ENCODE measurements at regions not wholly inside any gene's neighbourhood (a gene's known extent, or its start where the extent isn't known, plus 50 kb on each side); places are given as distances from the start of the nearest gene placed in this dataset.

GRCh38 chr6:90350689-90351554 is 54.3 kb upstream of the BACH2 start:
- no peak for FAIRE-seq
- DNase-seq (ENCODE audit: low read depth): no peak
- no peaks in the 10 kb centered on the region for H3K4me1 ChIP-seq (ENCODE audit: insufficient read depth, low read length)

GRCh38 chr6:90347411-90347851 is 50.8 kb upstream of the BACH2 start:
- no peak for DNase-seq (ENCODE audit: low read depth)
- Histone ChIP-seq H3K4me1 (ENCODE audit: insufficient read depth, low read length) (no peaks in the 10 kb centered on the region), H3K9ac (ENCODE audit: low read length) (no peak overlapping the region), H2AFZ (ENCODE audit: low read depth, low read length) (no peak overlapping the region), H4K20me1 (ENCODE audit: insufficient read depth, low read length) (no peaks in the 10 kb centered on the region), H3K79me2 (ENCODE audit: insufficient read depth, low read length) (no peaks in the 10 kb centered on the region), H3K36me3 (ENCODE audit: insufficient read depth, low read length) (no peaks in the 10 kb centered on the region), H3K4me3 (ENCODE audit: insufficient read depth, low read depth, low read length) (no peak overlapping the region), H3K4me2 (ENCODE audit: low read length) (no peak overlapping the region), H3K27ac (ENCODE audit: low read depth, low read length) (no peak overlapping the region), H3K9me3 (ENCODE audit: insufficient read depth, low read depth, low read length) (no peaks in the 10 kb centered on the region), H3K27me3 (ENCODE audit: insufficient read depth, low read length) (peaks cover 5% of the 10 kb centered on the region)
- Mint-ChIP-seq H3K36me3 (ENCODE audit: low read depth, unreplicated experiment) (no peaks in the 10 kb centered on the region), H3K4me3 (ENCODE audit: unreplicated experiment) (no peak overlapping the region), H3K27me3 (ENCODE audit: low read depth, unreplicated experiment) (peaks cover 6% of the 10 kb centered on the region), H3K27ac (ENCODE audit: unreplicated experiment) (no peak overlapping the region), H3K4me1 (ENCODE audit: low read depth, unreplicated experiment) (peaks cover 14% of the 10 kb centered on the region), H3K9me3 (ENCODE audit: unreplicated experiment) (no peaks in the 10 kb centered on the region)
- FAIRE-seq: no peak
- no peak for TF ChIP-seq EZH2 (IDR thresholded peaks at IDR 0.05; ENCODE audit: insufficient read depth, low read length)
- TF ChIP-seq, protein P1, sequence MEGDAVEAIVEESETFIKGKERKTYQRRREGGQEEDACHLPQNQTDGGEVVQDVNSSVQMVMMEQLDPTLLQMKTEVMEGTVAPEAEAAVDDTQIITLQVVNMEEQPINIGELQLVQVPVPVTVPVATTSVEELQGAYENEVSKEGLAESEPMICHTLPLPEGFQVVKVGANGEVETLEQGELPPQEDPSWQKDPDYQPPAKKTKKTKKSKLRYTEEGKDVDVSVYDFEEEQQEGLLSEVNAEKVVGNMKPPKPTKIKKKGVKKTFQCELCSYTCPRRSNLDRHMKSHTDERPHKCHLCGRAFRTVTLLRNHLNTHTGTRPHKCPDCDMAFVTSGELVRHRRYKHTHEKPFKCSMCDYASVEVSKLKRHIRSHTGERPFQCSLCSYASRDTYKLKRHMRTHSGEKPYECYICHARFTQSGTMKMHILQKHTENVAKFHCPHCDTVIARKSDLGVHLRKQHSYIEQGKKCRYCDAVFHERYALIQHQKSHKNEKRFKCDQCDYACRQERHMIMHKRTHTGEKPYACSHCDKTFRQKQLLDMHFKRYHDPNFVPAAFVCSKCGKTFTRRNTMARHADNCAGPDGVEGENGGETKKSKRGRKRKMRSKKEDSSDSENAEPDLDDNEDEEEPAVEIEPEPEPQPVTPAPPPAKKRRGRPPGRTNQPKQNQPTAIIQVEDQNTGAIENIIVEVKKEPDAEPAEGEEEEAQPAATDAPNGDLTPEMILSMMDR (IDR thresholded peaks at IDR 0.05; ENCODE audit: insufficient read depth, low read depth, low read length): no peak

More at GRCh38 chr6:90350689-90351554, 54.3 kb upstream of the BACH2 start:
- TF ChIP-seq, protein P1 (IDR thresholded peaks at IDR 0.05; ENCODE audit: insufficient read depth, low read depth, low read length): no peak
- TF ChIP-seq EZH2 (IDR thresholded peaks at IDR 0.05; ENCODE audit: insufficient read depth, low read length): no peak
- Mint-ChIP-seq H3K27ac (ENCODE audit: unreplicated experiment) (peak overlapping the region; percentile 43), H3K9me3 (ENCODE audit: unreplicated experiment) (no peaks in the 10 kb centered on the region), H3K4me3 (ENCODE audit: unreplicated experiment) (no peak overlapping the region), H3K36me3 (ENCODE audit: low read depth, unreplicated experiment) (no peaks in the 10 kb centered on the region), H3K27me3 (ENCODE audit: low read depth, unreplicated experiment) (peaks cover 4% of the 10 kb centered on the region), H3K4me1 (ENCODE audit: low read depth, unreplicated experiment) (peaks cover 16% of the 10 kb centered on the region)
- Histone ChIP-seq H3K9ac (ENCODE audit: low read length) (no peak overlapping the region), H4K20me1 (ENCODE audit: insufficient read depth, low read length) (no peaks in the 10 kb centered on the region), H3K27me3 (ENCODE audit: insufficient read depth, low read length) (no peaks in the 10 kb centered on the region), H3K79me2 (ENCODE audit: insufficient read depth, low read length) (no peaks in the 10 kb centered on the region), H3K4me2 (ENCODE audit: low read length) (no peak overlapping the region), H3K9me3 (ENCODE audit: insufficient read depth, low read depth, low read length) (no peaks in the 10 kb centered on the region), H2AFZ (ENCODE audit: low read depth, low read length) (no peak overlapping the region), H3K36me3 (ENCODE audit: insufficient read depth, low read length) (no peaks in the 10 kb centered on the region), H3K4me3 (ENCODE audit: insufficient read depth, low read depth, low read length) (no peak overlapping the region), H3K27ac (ENCODE audit: low read depth, low read length) (no peak overlapping the region)

GRCh38 chr6:90346729-90347128 is 50.1 kb upstream of the BACH2 start:
- Histone ChIP-seq H3K27ac (ENCODE audit: low read depth, low read length) (no peak overlapping the region), H3K79me2 (ENCODE audit: insufficient read depth, low read length) (no peaks in the 10 kb centered on the region), H4K20me1 (ENCODE audit: insufficient read depth, low read length) (no peaks in the 10 kb centered on the region), H3K4me3 (ENCODE audit: insufficient read depth, low read depth, low read length) (no peak overlapping the region), H3K9ac (ENCODE audit: low read length) (no peak overlapping the region), H3K36me3 (ENCODE audit: insufficient read depth, low read length) (no peaks in the 10 kb centered on the region), H3K9me3 (ENCODE audit: insufficient read depth, low read depth, low read length) (no peaks in the 10 kb centered on the region), H2AFZ (ENCODE audit: low read depth, low read length) (no peak overlapping the region), H3K4me2 (ENCODE audit: low read length) (no peak overlapping the region), H3K4me1 (ENCODE audit: insufficient read depth, low read length) (no peaks in the 10 kb centered on the region), H3K27me3 (ENCODE audit: insufficient read depth, low read length) (peaks cover 5% of the 10 kb centered on the region)
- DNase-seq (ENCODE audit: low read depth) (no peak), FAIRE-seq (no peak)
- peaks cover 8% of the 10 kb centered on the region for H3K4me1 Mint-ChIP-seq (ENCODE audit: low read depth, unreplicated experiment)
- TF ChIP-seq, protein P1 (IDR thresholded peaks at IDR 0.05; ENCODE audit: insufficient read depth, low read depth, low read length): no peak
- no peak for TF ChIP-seq EZH2 (IDR thresholded peaks at IDR 0.05; ENCODE audit: insufficient read depth, low read length)
- H3K9me3 Mint-ChIP-seq (ENCODE audit: unreplicated experiment): peaks cover under 1% of the 10 kb centered on the region
- H3K27me3 Mint-ChIP-seq (ENCODE audit: low read depth, unreplicated experiment): peaks cover 6% of the 10 kb centered on the region
- no peak overlapping the region for H3K4me3 Mint-ChIP-seq (ENCODE audit: unreplicated experiment)
- H3K36me3 Mint-ChIP-seq (ENCODE audit: low read depth, unreplicated experiment): no peaks in the 10 kb centered on the region
- H3K27ac Mint-ChIP-seq (ENCODE audit: unreplicated experiment): no peak overlapping the region
